Activated naive CD8-positive, alpha-beta T cell (primary cell): ENCODE measurements at regions not wholly inside any gene's neighbourhood (a gene's known extent, or its start where the extent isn't known, plus 50 kb on each side); places are given as distances from the start of the nearest gene placed in this dataset.

Experiments
- H3K27ac Mint-ChIP-seq: one replicate; pipeline ENCODE4 v1.8.0; 2021; ENCODE audit warnings: mixed read lengths
- H3K27me3 Mint-ChIP-seq: one replicate; pipeline ENCODE4 v1.8.0; 2021; ENCODE audit warnings: mixed read lengths
- H3K36me3 Mint-ChIP-seq: one replicate; pipeline ENCODE4 v1.8.0; 2021; ENCODE audit warnings: mixed read lengths
- H3K4me1 Mint-ChIP-seq: one replicate; pipeline ENCODE4 v1.8.0; 2021; ENCODE audit warnings: low read depth, mixed read lengths
- H3K4me3 Mint-ChIP-seq: one replicate; pipeline ENCODE4 v1.8.0; 2021; ENCODE audit warnings: mild to moderate bottlenecking, mixed read lengths
- H3K9me3 Mint-ChIP-seq: one replicate; pipeline ENCODE4 v1.8.0; 2021; ENCODE audit warnings: low read depth, mixed read lengths

DNA sequence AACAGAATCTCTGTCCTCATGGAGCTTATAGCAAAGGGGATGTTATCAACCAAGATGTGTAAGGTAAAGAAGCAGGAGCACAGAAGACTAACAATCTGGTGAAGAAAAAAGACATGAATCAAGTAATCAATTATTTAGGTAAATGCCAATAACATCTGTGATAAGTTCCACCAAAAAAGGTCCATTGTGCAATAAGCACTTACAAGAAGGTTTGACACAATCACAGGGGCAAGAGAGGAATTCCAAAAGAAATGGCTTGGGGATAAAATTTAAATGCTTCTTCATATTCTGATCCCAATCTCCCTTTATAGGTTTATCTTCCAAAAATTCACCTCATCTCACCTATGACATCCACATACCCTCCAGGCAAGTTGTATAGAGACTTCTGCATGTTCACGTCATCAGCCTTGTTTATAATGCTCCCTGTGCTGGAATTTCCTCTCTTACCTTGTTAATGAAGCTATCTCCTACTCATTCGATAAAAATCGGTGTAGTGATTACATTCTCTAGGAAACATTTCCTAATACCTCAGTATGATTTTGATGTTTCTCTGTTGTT is 53.6 kb upstream of the DPT start:
- Mint-ChIP-seq H3K36me3 (no peaks in the 10 kb centered on the region), H3K9me3 (no peaks in the 10 kb centered on the region), H3K4me1 (no peaks in the 10 kb centered on the region), H3K27me3 (no peaks in the 10 kb centered on the region), H3K4me3 (no peak overlapping the region), H3K27ac (no peak overlapping the region)

DNA sequence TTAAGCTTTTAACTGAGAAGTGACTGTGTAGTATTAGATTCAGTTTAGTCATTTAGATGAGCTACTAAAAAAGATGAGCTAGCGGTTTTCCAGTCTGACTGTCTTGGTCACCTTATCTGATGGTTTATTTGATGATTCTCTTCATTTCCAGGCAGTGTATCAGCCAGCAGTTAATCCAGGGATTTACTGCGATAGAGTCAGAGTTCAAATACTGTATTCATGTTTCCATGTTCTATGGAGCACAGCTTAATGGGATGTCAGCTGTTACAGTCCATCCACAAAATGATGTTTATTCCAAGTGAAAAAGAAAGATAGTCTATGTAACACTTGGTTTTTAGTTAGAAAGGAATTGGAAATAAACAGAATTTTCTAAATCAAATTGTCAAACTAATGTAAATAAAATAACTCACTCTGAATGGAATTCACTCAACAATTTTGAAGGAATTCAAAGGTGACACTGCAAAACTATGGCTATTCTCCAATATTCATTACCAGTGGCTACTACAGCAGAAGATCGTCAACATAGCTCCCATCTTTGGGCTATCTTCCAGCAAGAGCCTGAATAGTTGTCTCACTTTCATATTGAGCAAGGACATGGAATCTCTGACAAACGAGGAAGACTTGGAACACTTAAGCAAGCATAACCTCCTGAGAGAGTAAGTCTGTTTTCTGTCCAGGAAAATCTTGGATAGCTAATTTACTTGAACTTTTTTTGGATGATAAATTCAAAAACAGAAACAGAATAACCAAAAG is 54.6 kb upstream of the DPT start:
- Mint-ChIP-seq H3K4me1 (no peaks in the 10 kb centered on the region), H3K36me3 (no peaks in the 10 kb centered on the region), H3K27ac (no peak overlapping the region), H3K27me3 (no peaks in the 10 kb centered on the region), H3K9me3 (no peaks in the 10 kb centered on the region), H3K4me3 (no peak overlapping the region)

DNA sequence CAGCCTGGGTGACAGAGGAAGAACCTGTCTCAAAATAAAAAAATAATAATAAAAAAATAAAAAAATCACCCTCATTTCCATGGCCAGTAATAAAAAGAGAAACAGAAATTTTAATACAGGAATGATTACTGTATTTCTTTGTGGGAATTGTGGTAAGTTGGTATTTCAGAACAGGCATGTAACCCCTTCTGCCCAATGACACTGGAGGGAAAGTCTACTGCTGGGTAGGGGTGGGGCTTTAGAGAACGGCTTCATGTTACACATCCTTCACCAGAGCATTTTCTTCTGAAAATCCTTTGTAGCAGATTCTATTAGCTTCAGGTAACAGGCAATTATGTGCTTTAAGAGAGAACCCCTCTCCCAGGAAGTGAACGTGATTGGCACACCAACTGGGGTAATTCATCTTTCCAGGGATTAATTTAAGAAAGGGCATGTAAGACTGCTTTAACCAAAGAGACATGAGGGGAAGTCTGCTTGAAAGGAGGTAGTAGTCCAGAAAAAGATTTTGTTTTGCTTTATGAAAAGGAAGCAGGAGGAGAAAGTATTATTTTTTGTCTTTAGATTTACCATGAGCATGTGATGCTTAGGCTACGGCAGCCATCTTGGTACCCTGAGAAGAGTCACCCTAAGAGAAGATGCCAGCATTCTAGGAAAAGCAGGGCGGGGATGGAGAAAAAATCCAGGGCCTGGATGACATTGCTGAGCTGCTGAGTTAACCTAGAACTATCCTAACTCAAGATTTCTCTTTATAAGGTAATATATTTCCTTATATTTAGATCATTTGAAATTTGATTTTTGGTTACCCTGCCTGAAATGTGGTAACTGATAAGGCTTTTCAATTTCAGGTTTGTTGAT is 57.7 kb upstream of the DPT start:
- Mint-ChIP-seq H3K4me1 (no peaks in the 10 kb centered on the region), H3K9me3 (no peaks in the 10 kb centered on the region), H3K36me3 (no peaks in the 10 kb centered on the region), H3K4me3 (no peak overlapping the region), H3K27ac (no peak overlapping the region), H3K27me3 (peaks cover 3% of the 10 kb centered on the region)

DNA sequence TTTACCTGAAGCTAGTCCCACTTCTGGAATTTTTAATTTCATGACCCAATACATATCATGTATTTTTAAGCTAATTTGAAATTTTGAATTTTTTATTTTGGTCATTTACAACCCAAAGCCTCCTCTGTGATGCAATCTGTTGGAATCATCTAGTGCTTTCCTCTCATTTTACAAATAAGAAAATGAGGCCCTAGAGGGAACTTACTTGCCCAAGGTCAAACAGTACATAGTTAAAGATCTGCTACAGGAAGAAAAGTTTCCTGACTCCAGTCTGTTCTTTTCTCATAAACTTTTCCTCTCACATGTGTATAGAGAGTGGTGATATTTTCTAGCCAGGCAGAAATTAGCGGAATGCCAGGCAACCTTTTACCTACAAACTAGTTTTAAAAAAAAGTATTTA is 59.3 kb upstream of the DPT start:
- no peaks in the 10 kb centered on the region for H3K9me3 Mint-ChIP-seq
- H3K27me3 Mint-ChIP-seq, result peaks cover 3% of the 10 kb centered on the region
- H3K4me1 Mint-ChIP-seq, result no peaks in the 10 kb centered on the region
- no peak overlapping the region for H3K27ac Mint-ChIP-seq
- H3K36me3 Mint-ChIP-seq, result no peaks in the 10 kb centered on the region
- H3K4me3 Mint-ChIP-seq, result no peak overlapping the region

DNA sequence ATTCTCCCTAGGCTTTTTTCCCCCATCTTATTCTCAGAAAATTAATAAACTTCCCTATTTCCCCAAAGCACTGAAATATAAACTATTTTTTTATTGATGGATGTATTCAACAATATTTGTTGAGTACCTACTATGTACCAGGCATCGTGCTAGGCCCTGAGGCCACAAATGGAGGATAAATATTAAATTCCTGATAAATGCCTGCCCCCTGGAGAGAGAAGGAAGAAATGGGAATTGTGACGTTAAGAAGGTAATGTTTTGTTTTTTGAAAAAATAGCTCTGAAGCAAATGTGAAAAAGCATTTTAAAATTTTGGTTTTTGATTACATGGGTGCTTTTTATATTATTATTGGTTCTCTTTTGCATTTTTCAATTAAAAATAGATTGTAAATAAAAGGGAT is 60.5 kb upstream of the DPT start:
- Mint-ChIP-seq H3K27me3 (peaks cover 3% of the 10 kb centered on the region), H3K4me3 (no peak overlapping the region), H3K9me3 (no peaks in the 10 kb centered on the region)

DNA sequence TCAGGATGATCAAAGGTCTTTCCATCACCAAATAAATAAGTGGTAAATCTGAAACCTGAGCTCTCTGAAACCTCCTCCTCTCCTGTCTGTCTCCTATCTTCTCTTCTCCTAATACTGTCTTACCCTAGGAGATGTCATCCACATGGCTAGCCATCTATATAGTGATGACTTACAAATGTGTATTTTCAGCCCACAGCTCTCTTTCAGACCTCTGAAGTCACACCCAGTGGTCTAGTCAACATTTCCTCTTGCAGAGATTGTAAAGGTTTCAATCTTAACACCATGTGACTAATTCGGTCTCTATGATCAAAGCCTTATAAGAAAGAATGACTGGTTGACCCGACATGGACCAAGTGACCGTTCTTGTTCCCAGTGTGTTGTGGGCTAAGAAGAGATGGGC is 63.1 kb upstream of the DPT start:
- no peaks in the 10 kb centered on the region for H3K9me3 Mint-ChIP-seq
- H3K36me3 Mint-ChIP-seq, result no peaks in the 10 kb centered on the region
- H3K4me3 Mint-ChIP-seq, result no peak overlapping the region
- H3K27me3 Mint-ChIP-seq, result peaks cover 5% of the 10 kb centered on the region
- H3K4me1 Mint-ChIP-seq, result no peaks in the 10 kb centered on the region
- no peak overlapping the region for H3K27ac Mint-ChIP-seq

More for the DNA sequence above, 60.5 kb upstream of the DPT start:
- H3K27ac Mint-ChIP-seq, result no peak overlapping the region
- no peaks in the 10 kb centered on the region for H3K36me3 Mint-ChIP-seq
- H3K4me1 Mint-ChIP-seq, result no peaks in the 10 kb centered on the region

DNA sequence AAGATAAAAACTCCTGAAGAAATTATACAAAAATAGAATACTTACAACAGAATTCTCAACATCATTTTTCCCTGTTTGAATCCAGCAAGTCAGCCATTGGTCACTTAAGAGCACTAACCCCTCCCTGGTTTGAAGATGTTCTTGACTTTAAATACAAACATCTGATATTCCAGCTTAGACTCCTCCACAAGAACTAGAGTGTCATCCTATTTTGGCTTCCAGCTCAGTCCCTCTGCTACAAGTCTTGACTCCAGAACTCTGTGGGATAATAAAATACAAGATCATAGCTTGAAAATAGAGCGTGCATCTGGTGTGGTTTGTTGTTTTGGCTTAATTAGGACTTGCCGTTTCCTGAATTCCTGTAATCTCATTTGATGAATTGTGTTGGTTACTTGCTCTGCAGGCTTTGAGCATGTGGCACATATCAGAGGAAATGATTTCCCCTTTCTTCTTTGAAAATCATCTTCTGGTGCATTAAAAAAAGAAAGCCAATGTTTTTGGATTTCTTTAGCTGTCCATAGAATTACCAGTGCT is 63.7 kb upstream of the DPT start:
- Mint-ChIP-seq H3K36me3 (no peaks in the 10 kb centered on the region), H3K9me3 (no peaks in the 10 kb centered on the region), H3K27me3 (peaks cover 5% of the 10 kb centered on the region), H3K4me3 (no peak overlapping the region), H3K27ac (no peak overlapping the region), H3K4me1 (no peaks in the 10 kb centered on the region)

DNA sequence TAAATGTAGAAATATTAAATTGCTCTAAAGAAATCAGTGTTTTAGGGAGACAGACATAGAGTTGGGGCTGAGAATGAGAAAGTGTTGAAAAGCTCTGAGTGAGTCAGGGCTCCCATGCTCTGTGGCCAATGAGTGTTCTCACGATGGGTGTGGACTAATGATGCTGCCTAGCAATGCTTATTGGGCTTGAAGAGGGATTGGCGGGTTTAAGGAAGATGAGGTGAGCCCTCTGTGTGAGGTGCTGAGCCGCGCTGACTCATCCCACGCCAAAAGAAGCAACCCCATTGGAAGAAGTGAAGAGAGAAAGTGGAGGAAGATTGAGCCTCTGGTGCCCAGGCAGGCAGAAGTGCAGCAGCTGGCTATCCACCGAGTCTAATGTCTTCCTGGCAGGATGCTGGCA is 65.1 kb upstream of the DPT start:
- Mint-ChIP-seq H3K27ac (no peak overlapping the region), H3K9me3 (no peaks in the 10 kb centered on the region), H3K4me3 (no peak overlapping the region), H3K27me3 (peaks cover 5% of the 10 kb centered on the region), H3K4me1 (no peaks in the 10 kb centered on the region), H3K36me3 (no peaks in the 10 kb centered on the region)

DNA sequence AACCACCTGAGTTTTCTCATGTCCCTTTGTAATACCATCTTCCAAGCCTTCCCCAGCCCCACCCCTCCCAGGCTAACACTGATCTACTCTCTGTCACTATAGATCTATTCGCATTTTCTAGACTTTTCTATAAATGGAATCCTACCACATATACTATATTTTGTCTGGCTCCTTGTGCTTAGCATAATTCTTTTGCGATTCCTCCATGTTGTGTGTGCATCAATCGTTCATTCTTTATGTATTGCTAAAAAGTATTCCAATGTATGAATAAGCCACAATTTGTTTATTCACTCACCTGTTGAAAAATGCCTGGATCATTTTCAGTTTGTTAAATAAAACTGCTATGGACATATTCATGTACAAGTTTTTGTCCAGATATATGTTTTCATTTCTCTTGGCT is 66.7 kb upstream of the DPT start:
- H3K4me3 Mint-ChIP-seq, result no peak overlapping the region
- no peaks in the 10 kb centered on the region for H3K9me3 Mint-ChIP-seq
- peaks cover 8% of the 10 kb centered on the region for H3K27me3 Mint-ChIP-seq
- no peaks in the 10 kb centered on the region for H3K36me3 Mint-ChIP-seq
- H3K4me1 Mint-ChIP-seq, result no peaks in the 10 kb centered on the region
- no peak overlapping the region for H3K27ac Mint-ChIP-seq

DNA sequence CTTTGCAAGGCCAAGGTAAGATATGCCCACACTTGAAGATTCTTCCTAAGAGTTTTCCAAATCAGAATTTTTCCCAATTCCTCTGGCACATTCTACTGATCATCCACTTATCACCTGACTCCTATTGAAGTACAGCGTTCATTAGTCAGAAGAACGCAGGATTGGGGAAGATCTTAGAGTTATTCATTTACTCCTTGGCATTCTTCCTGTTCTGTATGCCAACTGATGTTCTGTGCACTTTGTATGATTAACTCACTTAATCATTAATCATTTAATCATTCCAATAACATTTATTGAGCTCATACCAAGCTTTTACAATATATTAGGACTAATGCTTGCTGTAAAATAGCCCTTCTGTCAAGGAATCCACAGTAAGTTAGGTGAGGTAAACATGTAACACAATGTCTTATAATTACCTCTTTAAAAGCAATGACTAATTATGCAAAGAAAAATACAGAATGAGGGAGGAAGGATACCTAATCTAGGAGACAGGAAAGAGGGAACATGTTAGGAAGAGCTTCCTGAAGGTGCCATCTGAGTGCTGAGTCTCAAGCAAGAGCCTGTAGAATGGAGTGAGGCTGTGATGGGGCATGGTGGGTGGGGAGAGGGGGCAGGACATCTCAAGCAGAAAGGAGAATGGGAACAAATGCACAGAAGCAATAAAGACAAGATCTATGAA is 71.1 kb upstream of the DPT start:
- peaks cover 5% of the 10 kb centered on the region for H3K27me3 Mint-ChIP-seq
- H3K27ac Mint-ChIP-seq, result no peak overlapping the region
- no peaks in the 10 kb centered on the region for H3K36me3 Mint-ChIP-seq
- H3K4me3 Mint-ChIP-seq, result no peak overlapping the region
- H3K4me1 Mint-ChIP-seq, result no peaks in the 10 kb centered on the region
- H3K9me3 Mint-ChIP-seq, result no peaks in the 10 kb centered on the region

DNA sequence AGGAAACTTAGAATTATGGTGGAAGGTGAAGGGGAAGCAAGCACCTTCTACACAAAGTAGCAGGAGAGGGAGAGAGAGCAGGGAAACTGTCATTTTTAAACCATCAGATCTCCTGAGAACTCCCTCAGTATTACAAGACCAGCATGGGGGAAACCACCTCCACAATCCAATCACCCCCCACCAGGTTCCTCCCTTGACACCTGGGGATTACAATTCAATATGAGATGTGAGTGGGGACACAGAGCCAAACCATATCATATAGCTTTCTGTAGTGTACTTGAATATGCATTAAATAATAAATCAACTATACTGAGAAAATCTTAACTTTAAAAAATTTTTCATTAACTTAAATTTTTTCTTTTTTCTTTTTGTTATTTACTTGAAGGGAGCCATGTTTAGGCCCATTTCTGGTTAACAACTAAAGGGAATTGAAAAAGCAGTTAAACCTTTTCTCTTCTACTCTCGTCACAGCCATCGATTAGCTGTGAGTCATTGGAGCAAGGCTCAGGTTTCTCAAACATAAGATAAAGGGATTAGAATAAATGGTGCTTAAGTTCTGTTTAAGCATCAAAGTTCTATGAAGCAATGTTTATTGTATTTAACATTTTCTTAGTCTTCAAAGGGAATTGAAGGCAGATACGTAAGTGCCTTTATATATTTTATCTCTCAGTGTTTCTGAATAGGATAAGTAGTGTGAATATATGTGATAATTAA is 72.2 kb upstream of the DPT start:
- no peaks in the 10 kb centered on the region for H3K9me3 Mint-ChIP-seq
- no peak overlapping the region for H3K4me3 Mint-ChIP-seq
- no peaks in the 10 kb centered on the region for H3K36me3 Mint-ChIP-seq
- no peak overlapping the region for H3K27ac Mint-ChIP-seq
- no peaks in the 10 kb centered on the region for H3K4me1 Mint-ChIP-seq
- peaks cover 3% of the 10 kb centered on the region for H3K27me3 Mint-ChIP-seq

DNA sequence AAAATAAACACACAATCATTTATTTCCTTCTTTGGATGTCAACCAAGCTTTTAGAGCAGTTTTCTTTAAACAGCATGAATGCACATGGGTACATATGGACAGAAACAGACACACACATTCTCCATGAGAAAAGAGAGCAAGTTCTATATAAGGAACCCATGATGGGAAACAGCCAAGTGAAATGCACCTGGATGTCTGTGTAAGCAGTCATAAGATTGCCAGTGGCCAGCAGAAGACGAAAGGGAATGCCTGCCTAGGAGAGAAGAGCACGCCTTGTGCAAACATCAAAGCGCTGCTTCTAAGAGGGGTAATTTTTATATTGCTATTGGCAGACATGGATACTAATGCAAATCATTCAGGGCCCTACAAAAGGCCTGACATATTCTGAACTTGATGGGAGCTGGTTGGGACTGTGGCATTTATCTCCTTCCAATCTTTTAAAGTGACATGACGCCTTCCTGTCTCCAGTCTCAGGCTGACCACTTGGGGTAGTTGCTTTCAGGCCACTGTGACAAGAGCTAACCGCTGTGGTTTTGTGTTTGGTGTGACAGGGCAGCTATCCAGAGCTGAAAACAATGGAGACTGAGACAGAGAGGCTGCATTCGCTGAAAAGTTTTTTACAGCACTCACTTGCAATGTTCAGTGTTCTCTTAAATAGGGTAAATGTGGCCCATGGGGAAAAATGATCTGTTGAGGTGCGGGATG is 75.0 kb upstream of the DPT start:
- H3K27ac Mint-ChIP-seq, result no peak overlapping the region
- no peaks in the 10 kb centered on the region for H3K4me1 Mint-ChIP-seq
- H3K27me3 Mint-ChIP-seq, result peaks cover 7% of the 10 kb centered on the region
- H3K36me3 Mint-ChIP-seq, result no peaks in the 10 kb centered on the region
- H3K9me3 Mint-ChIP-seq, result no peaks in the 10 kb centered on the region
- H3K4me3 Mint-ChIP-seq, result no peak overlapping the region

DNA sequence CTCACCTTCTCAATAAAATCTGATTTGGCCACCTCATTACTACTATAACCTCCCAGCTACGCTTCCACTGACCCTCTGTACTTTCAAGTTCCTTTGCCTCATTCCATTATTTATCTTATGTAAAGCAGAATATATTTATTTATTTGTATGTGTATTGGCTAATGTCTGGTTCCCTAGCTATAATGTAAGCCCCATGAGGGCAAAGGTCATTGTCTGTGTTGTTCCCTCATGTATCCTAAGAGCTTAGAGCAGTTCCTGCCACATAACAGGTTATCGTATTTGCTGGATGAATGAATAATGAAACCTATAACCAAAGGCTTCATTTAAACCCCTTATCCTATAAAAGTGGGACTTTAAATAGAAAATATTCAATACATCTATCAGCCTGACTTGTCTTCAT is 77.9 kb upstream of the DPT start:
- Mint-ChIP-seq H3K4me3 (no peak overlapping the region), H3K36me3 (no peaks in the 10 kb centered on the region), H3K27me3 (peaks cover 4% of the 10 kb centered on the region)

DNA sequence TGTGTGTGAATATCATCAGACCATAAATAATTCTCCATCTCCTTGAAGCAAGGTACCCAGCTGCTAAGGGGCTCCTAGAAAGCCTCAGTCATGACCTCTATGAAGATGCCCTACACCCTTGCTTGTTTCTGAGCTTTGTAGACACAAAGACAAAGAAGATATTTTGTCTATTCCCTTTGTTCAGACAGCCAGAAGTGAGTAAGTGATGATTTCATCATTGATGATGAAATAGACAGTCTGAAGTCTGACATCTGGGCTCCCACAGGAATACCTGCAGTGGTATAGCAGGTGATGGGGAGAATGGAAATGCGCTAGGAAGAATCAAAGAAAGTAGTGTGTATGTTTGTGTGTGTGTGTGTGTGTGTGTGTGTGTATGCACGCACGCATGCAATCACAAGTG is 82.2 kb upstream of the DPT start:
- H3K4me1 Mint-ChIP-seq, result no peaks in the 10 kb centered on the region
- H3K4me3 Mint-ChIP-seq, result no peak overlapping the region
- no peak overlapping the region for H3K27ac Mint-ChIP-seq
- H3K27me3 Mint-ChIP-seq, result peaks cover 5% of the 10 kb centered on the region
- no peaks in the 10 kb centered on the region for H3K36me3 Mint-ChIP-seq
- H3K9me3 Mint-ChIP-seq, result no peaks in the 10 kb centered on the region

More for the DNA sequence above, 77.9 kb upstream of the DPT start:
- Mint-ChIP-seq H3K9me3 (no peaks in the 10 kb centered on the region), H3K27ac (no peak overlapping the region), H3K4me1 (no peaks in the 10 kb centered on the region)
